ENCODE measurements at regions not wholly inside any gene's neighbourhood (a gene's known extent, or its start where the extent isn't known, plus 50 kb on each side); places are given as distances from the start of the nearest gene placed in this dataset.

DNA sequence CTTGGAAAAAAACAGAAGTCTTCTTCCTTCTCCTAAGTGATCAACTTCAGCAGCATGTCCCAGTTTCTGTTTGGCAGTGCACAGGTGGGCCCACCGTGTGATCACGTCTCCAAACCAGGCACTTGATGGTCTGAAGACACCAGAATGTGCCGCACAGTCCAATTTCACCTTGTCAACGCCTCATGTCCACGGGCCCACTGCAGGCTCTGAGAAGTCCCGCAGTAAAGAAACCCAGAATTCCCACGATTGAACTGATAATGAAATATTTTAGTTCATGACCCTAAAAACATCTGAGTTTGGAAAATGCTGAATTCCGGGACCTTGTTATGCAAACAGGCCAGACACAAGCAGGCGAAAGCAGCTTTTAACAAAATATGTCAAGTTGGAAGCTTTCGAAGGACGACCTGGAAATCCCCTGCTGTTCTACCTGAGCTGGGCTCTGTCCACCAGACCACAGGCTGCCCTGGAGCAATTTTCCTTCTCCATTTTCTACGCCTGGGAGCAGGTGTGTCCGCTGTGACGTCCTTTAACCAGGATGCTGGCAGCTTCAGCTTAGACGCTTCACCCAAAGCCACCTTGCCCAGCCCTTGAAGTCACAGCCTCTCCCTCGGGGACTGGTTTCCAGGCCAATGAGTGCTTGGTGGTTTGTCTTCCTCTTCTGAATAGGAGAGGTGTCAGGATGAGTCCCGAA is 167.8 kb upstream of the IQSEC1 start:
- TF ChIP-seq CTCF (IDR thresholded peaks at IDR 0.05) = no peak
- H3K4me3 ChIP-seq = no peak overlapping the region
- intact Hi-C loops (cut with DNase I) = no loop called here

GRCh38 chr3:13239467-13239760 is 166.2 kb upstream of the IQSEC1 start:
- Histone ChIP-seq H3K27ac (no peak overlapping the region), H3K4me1 (no peaks in the 10 kb centered on the region), H3K36me3 (no peaks in the 10 kb centered on the region), H3K9me3 (no peaks in the 10 kb centered on the region), H3K27me3 (no peaks in the 10 kb centered on the region), H3K9ac (ENCODE audit: low read depth in 2 of 2, low read length in 2 of 2) (no peak overlapping the region), H3K4me3 (no peak overlapping the region)
- intact Hi-C loops (cut with DNase I) = no loop called here
- DNase-seq = no peak
- no peak for TF ChIP-seq CTCF (IDR thresholded peaks at IDR 0.05)

More for the DNA sequence above, 167.8 kb upstream of the IQSEC1 start:
- DNase-seq = no peak
- no peaks in the 10 kb centered on the region for H3K4me1 ChIP-seq
- no peak overlapping the region for H3K9ac ChIP-seq (ENCODE audit: low read depth in 2 of 2, low read length in 2 of 2)
- no peak overlapping the region for H3K27ac ChIP-seq
- H3K36me3 ChIP-seq = no peaks in the 10 kb centered on the region
- no peaks in the 10 kb centered on the region for H3K9me3 ChIP-seq
- H3K27me3 ChIP-seq = no peaks in the 10 kb centered on the region

- Histone ChIP-seq H3K36me3 (no peaks in the 10 kb centered on the region), H3K4me1 (no peaks in the 10 kb centered on the region), H3K27me3 (no peaks in the 10 kb centered on the region), H3K4me3 (no peak overlapping the region), H3K9ac (ENCODE audit: low read depth in 2 of 2, low read length in 2 of 2) (no peak overlapping the region), H3K9me3 (no peaks in the 10 kb centered on the region), H3K27ac (no peak overlapping the region)
- no peak for TF ChIP-seq CTCF (IDR thresholded peaks at IDR 0.05)
- no peak for DNase-seq
- intact Hi-C loops (cut with DNase I) = no loop called here
Observed at GRCh38 chr3:13238687-13239466, 165.6 kb upstream of the IQSEC1 start.

- Histone ChIP-seq H3K9me3 (no peaks in the 10 kb centered on the region), H3K36me3 (no peaks in the 10 kb centered on the region), H3K4me1 (no peaks in the 10 kb centered on the region), H3K9ac (ENCODE audit: low read depth in 2 of 2, low read length in 2 of 2) (no peak overlapping the region), H3K27me3 (no peaks in the 10 kb centered on the region), H3K4me3 (no peak overlapping the region), H3K27ac (no peak overlapping the region)
- no peak for TF ChIP-seq CTCF (IDR thresholded peaks at IDR 0.05)
- DNase-seq = no peak
- intact Hi-C loops (cut with DNase I) = no loop called here
Observed at GRCh38 chr3:13237776-13238490, 164.7 kb upstream of the IQSEC1 start.

GRCh38 chr3:13236557-13237173 is 163.4 kb upstream of the IQSEC1 start:
- Histone ChIP-seq H3K27ac (no peak overlapping the region), H3K4me3 (no peak overlapping the region), H3K9me3 (no peaks in the 10 kb centered on the region), H3K36me3 (no peaks in the 10 kb centered on the region), H3K27me3 (no peaks in the 10 kb centered on the region), H3K9ac (ENCODE audit: low read depth in 2 of 2, low read length in 2 of 2) (no peak overlapping the region), H3K4me1 (no peaks in the 10 kb centered on the region)
- no peak for TF ChIP-seq CTCF (IDR thresholded peaks at IDR 0.05)
- no peak for DNase-seq
- intact Hi-C loops (cut with DNase I) = no loop called here
